Neuronal stem cell (in vitro differentiated cells): ENCODE measurements at regions not wholly inside any gene's neighbourhood (a gene's known extent, or its start where the extent isn't known, plus 50 kb on each side); places are given as distances from the start of the nearest gene placed in this dataset.

ENCODE experiments used
- DNase-seq: peaks from one replicate; pipeline ENCODE4 v3.0.0-alpha.2; 2013; ENCODE audit warnings: low spot score
- H2AFZ ChIP-seq: one replicate; pipeline ENCODE4 v1.6.1; 2013; ENCODE audit warnings: mild to moderate bottlenecking, low read length, inconsistent platforms
- H2AK5ac ChIP-seq: 2 replicates; pipeline ENCODE4 v1.6.1; 2013; ENCODE audit warnings: low read depth, mild to moderate bottlenecking, inconsistent platforms, low read length, moderate library complexity, mixed read lengths
- H2BK120ac ChIP-seq: 2 replicates; pipeline ENCODE4 v1.6.1; 2013; ENCODE audit warnings: low read depth, mild to moderate bottlenecking, inconsistent platforms, low read length, moderate library complexity, mixed read lengths
- H2BK12ac ChIP-seq: one replicate; pipeline ENCODE4 v1.6.1; 2013; ENCODE audit warnings: low read length, inconsistent platforms
- H2BK15ac ChIP-seq: 2 replicates; pipeline ENCODE4 v1.6.1; 2013; ENCODE audit warnings: mild to moderate bottlenecking, low read length, inconsistent platforms, mixed read lengths
- H2BK5ac ChIP-seq: one replicate; pipeline ENCODE4 v1.6.1; 2013; ENCODE audit warnings: inconsistent platforms, mild to moderate bottlenecking, low read length, moderate library complexity
- H3K14ac ChIP-seq: one replicate; pipeline ENCODE4 v1.6.1; 2013; ENCODE audit warnings: low read length, inconsistent platforms
- H3K18ac ChIP-seq: 2 replicates; pipeline ENCODE4 v1.6.1; 2013; ENCODE audit warnings: low read length, inconsistent platforms
- H3K23ac ChIP-seq: 2 replicates; pipeline ENCODE4 v1.6.1; 2013; ENCODE audit warnings: low read depth, mild to moderate bottlenecking, mixed read lengths, low read length, inconsistent platforms; ENCODE audit not compliant: poor library complexity
- H3K27ac ChIP-seq: replicated peaks from 3 replicates; pipeline ENCODE4 v1.5.1; 2013; ENCODE audit warnings: low read length, inconsistent platforms
- H3K27me3 ChIP-seq, 3 experiments: 2 replicates each; pipeline ENCODE4 v1.6.1; 2013; ENCODE audit warnings: low read length in 3 of 3, mild to moderate bottlenecking in 2 of 3, inconsistent platforms in 1 of 3, low read depth in 1 of 3, mixed read lengths in 1 of 3, moderate library complexity in 1 of 3; ENCODE audit not compliant: control insufficient read depth in 3 of 3, insufficient read depth in 3 of 3
- H3K36me3 ChIP-seq, 2 donors: replicated peaks in 1 of 2; 2 replicates each; pipeline ENCODE4 v1.6.1; 2013; ENCODE audit warnings: low read length in 2 of 2; ENCODE audit not compliant: control insufficient read depth in 2 of 2, insufficient read depth in 2 of 2
- H3K4ac ChIP-seq: 2 replicates; pipeline ENCODE4 v1.6.1; 2013; ENCODE audit warnings: inconsistent platforms, mild to moderate bottlenecking, low read length, moderate library complexity
- H3K4me1 ChIP-seq, 2 donors: 1 replicate in 1 of 2; 2 replicates in 1 of 2; pipeline ENCODE4 v1.6.1; 2013; ENCODE audit warnings: low read length in 2 of 2, low read depth in 1 of 2; ENCODE audit not compliant: control insufficient read depth in 2 of 2, insufficient read depth in 1 of 2
- H3K4me2 ChIP-seq: one replicate; pipeline ENCODE4 v1.6.1; 2013; ENCODE audit warnings: mild to moderate bottlenecking, low read length, inconsistent platforms; ENCODE audit not compliant: insufficient read depth, poor library complexity, severe bottlenecking
- H3K4me3 ChIP-seq, 2 donors: 2 replicates each; pipeline ENCODE4 v1.5.1; 2013; ENCODE audit warnings: low read length in 2 of 2, mild to moderate bottlenecking in 2 of 2, inconsistent platforms in 1 of 2, moderate library complexity in 1 of 2
- H3K79me1 ChIP-seq: one replicate; pipeline ENCODE4 v1.6.1; 2013; ENCODE audit warnings: low read depth, mild to moderate bottlenecking, inconsistent platforms, low read length, moderate library complexity
- H3K9ac ChIP-seq: one replicate; pipeline ENCODE4 v1.6.1; 2013; ENCODE audit warnings: mild to moderate bottlenecking, low read depth, low read length, inconsistent platforms; ENCODE audit not compliant: poor library complexity
- H3K9me3 ChIP-seq, 2 donors: replicated peaks in 1 of 2; 2 replicates each; pipeline versions ENCODE3 to v1.6.1; 2013; ENCODE audit warnings: low read length in 2 of 2, mild to moderate bottlenecking in 2 of 2, inconsistent platforms in 1 of 2, low read depth in 1 of 2, mixed read lengths in 1 of 2, moderate library complexity in 1 of 2; ENCODE audit not compliant: control insufficient read depth in 2 of 2, insufficient read depth in 1 of 2
- H4K8ac ChIP-seq: one replicate; pipeline ENCODE4 v1.6.1; 2013; ENCODE audit warnings: low read depth, mild to moderate bottlenecking, inconsistent platforms, low read length, moderate library complexity
- H4K91ac ChIP-seq: one replicate; pipeline ENCODE4 v1.6.1; 2013; ENCODE audit warnings: low read length, low read depth, mild to moderate bottlenecking, inconsistent platforms; ENCODE audit not compliant: poor library complexity
- WGBS, 2 donors: extraction: QIAGEN DNeasy Blood & Tissue Kit; methylation state at CpG; one replicate each; pipeline ENCODE4 v1.1.7; 2013; ENCODE audit warnings: missing lambda C conversion rate in 2 of 2, mixed read lengths in 1 of 2; ENCODE audit not compliant: insufficient read length in 2 of 2, insufficient replicate concordance in 1 of 2; ENCODE audit errors: extremely low coverage in 2 of 2; 5-methylcytosine and 5-hydroxymethylcytosine counted together

GRCh38 chr21:27569091-27569490 lies 602.2 kb upstream of the ADAMTS5 start:
- no peak for DNase-seq
- Histone ChIP-seq H3K4me3 (no peak overlapping the region), H2AK5ac (no peak overlapping the region), H3K79me1 (no peaks in the 10 kb centered on the region), H3K4me2 (no peak overlapping the region), H2BK120ac (no peak overlapping the region), H3K18ac (no peak overlapping the region), H3K4ac (no peak overlapping the region), H3K9me3 (no peaks in the 10 kb centered on the region), H2BK5ac (no peak overlapping the region), H4K91ac (no peak overlapping the region), H4K8ac (no peak overlapping the region), H3K4me1 (no peaks in the 10 kb centered on the region), H3K23ac (no peak overlapping the region), H2BK15ac (no peak overlapping the region), H2BK12ac (no peak overlapping the region), H3K9ac (no peak overlapping the region), H2AFZ (no peak overlapping the region), H3K27me3 (no peaks in the 10 kb centered on the region), H3K27ac (no peak overlapping the region), H3K14ac (no peak overlapping the region), H3K36me3 (no peaks in the 10 kb centered on the region)
- no CpG with 5 or more reads among the region's 2 CpGs for WGBS, 2 donors

GRCh38 chr21:27567381-27567780 lies 600.5 kb upstream of the ADAMTS5 start:
- Histone ChIP-seq H2AFZ (no peak overlapping the region), H2BK5ac (no peak overlapping the region)
- WGBS, 2 donors = no CpG with 5 or more reads among the region's 1 CpG

DNA sequence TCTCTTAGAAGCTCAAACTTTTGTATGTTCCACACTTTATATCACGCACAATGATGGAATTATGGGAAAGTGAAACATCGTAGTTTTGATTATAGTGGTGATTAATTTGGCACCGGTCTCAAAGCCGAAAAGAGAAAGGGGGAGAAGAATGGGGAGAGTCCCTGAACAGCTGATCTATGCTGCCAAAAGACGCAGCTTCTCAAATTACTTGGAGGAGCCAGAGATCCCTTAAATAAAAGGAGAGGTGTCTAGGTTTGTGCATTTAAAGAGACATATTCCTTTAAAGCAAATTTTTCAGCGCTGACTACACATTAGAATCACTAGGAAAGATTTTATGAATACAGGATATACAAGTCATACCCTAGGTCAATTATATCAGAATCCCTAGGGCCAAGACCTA lies 599.6 kb upstream of the ADAMTS5 start:
- Histone ChIP-seq H2BK12ac (no peak overlapping the region), H3K9ac (no peak overlapping the region), H3K23ac (no peak overlapping the region), H3K79me1 (no peaks in the 10 kb centered on the region), H3K18ac (no peak overlapping the region), H2BK15ac (no peak overlapping the region), H2BK120ac (no peak overlapping the region), H3K4ac (no peak overlapping the region), H3K27me3 (no peaks in the 10 kb centered on the region), H3K27ac (no peak overlapping the region), H3K14ac (no peak overlapping the region), H3K9me3 (no peaks in the 10 kb centered on the region), H3K4me3 (no peak overlapping the region), H4K91ac (no peak overlapping the region), H3K4me2 (no peak overlapping the region), H2AFZ (no peak overlapping the region), H3K36me3 (no peaks in the 10 kb centered on the region), H3K4me1 (no peaks in the 10 kb centered on the region), H4K8ac (no peak overlapping the region), H2AK5ac (no peak overlapping the region), H2BK5ac (no peak overlapping the region)
- WGBS, 2 donors = no CpG with 5 or more reads among the region's 6 CpGs
- no peak for DNase-seq

More at GRCh38 chr21:27567381-27567780, 600.5 kb upstream of the ADAMTS5 start:
- no peak overlapping the region for H2BK12ac ChIP-seq
- no peak overlapping the region for H2BK15ac ChIP-seq
- no peak overlapping the region for H3K4ac ChIP-seq
- no peak overlapping the region for H3K23ac ChIP-seq
- no peak overlapping the region for H3K4me2 ChIP-seq
- H3K4me3 ChIP-seq = no peak overlapping the region
- H3K14ac ChIP-seq = no peak overlapping the region
- no peak overlapping the region for H2AK5ac ChIP-seq
- H4K8ac ChIP-seq = no peak overlapping the region
- no peak for DNase-seq
- no peak overlapping the region for H3K9ac ChIP-seq
- no peak overlapping the region for H4K91ac ChIP-seq
- H3K36me3 ChIP-seq = no peaks in the 10 kb centered on the region
- H3K79me1 ChIP-seq = no peaks in the 10 kb centered on the region
- no peak overlapping the region for H3K18ac ChIP-seq
- no peak overlapping the region for H2BK120ac ChIP-seq
- H3K27me3 ChIP-seq = no peaks in the 10 kb centered on the region
- H3K27ac ChIP-seq = no peak overlapping the region
- no peaks in the 10 kb centered on the region for H3K4me1 ChIP-seq
- H3K9me3 ChIP-seq = no peaks in the 10 kb centered on the region

DNA sequence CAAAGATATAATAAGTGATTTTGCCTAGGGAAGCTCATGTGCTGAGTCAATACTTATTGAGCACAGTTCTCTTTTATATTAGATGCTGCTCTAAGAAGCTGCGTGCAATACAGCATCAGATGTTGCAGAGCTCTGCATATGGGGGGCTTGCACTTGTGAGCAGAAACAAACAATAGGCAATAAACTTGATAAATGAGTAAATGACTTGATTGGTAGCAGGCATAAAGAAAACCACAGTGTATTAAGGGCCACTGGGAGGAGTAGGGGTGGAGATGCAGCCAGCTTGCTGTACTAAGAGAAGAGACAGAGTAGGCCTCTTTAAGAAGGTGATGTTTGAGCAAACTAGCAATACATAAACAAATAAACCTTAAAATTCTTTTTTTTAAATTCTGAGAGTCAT lies 598.5 kb upstream of the ADAMTS5 start:
- no peaks in the 10 kb centered on the region for H3K9me3 ChIP-seq
- no peak overlapping the region for H3K4me3 ChIP-seq
- no peak overlapping the region for H3K4me2 ChIP-seq
- no peak overlapping the region for H3K14ac ChIP-seq
- no peaks in the 10 kb centered on the region for H3K36me3 ChIP-seq
- no peak overlapping the region for H3K18ac ChIP-seq
- no peak overlapping the region for H2BK5ac ChIP-seq
- no peaks in the 10 kb centered on the region for H3K27me3 ChIP-seq
- H2BK12ac ChIP-seq = no peak overlapping the region
- H3K79me1 ChIP-seq = no peaks in the 10 kb centered on the region
- H3K9ac ChIP-seq = no peak overlapping the region
- H4K8ac ChIP-seq = no peak overlapping the region
- H3K27ac ChIP-seq = no peak overlapping the region
- H3K4me1 ChIP-seq = no peaks in the 10 kb centered on the region
- H3K4ac ChIP-seq = no peak overlapping the region
- H2BK15ac ChIP-seq = no peak overlapping the region
- no peak overlapping the region for H2AK5ac ChIP-seq
- no CpG with 5 or more reads among the region's 1 CpG for WGBS, 2 donors
- no peak overlapping the region for H2BK120ac ChIP-seq
- no peak overlapping the region for H2AFZ ChIP-seq
- no peak for DNase-seq
- no peak overlapping the region for H3K23ac ChIP-seq
- H4K91ac ChIP-seq = no peak overlapping the region
